ENCODE measurements at regions not wholly inside any gene's neighbourhood (a gene's known extent, or its start where the extent isn't known, plus 50 kb on each side); places are given as distances from the start of the nearest gene placed in this dataset.

DNA sequence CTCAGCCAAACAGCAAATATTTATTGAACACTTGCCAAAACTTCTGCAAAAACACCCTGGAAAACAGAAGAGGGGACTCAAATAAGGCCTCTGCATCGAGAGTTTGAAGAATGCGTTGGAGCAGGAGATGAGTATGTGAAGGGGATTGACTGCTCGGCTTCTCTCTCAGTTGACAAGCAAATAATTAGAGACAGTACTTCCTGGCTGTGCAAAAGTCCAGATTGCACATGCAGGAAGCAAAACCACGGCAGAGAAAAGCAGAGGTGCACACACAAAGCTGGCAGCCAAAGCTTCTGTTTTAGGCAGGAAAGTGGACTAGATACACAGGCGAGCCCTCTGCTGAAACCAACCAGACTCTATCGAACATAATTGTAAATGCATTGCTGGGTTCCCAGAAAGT lies 343.6 kb upstream of the MGMT start:
- TF ChIP-seq, protein P1, sequence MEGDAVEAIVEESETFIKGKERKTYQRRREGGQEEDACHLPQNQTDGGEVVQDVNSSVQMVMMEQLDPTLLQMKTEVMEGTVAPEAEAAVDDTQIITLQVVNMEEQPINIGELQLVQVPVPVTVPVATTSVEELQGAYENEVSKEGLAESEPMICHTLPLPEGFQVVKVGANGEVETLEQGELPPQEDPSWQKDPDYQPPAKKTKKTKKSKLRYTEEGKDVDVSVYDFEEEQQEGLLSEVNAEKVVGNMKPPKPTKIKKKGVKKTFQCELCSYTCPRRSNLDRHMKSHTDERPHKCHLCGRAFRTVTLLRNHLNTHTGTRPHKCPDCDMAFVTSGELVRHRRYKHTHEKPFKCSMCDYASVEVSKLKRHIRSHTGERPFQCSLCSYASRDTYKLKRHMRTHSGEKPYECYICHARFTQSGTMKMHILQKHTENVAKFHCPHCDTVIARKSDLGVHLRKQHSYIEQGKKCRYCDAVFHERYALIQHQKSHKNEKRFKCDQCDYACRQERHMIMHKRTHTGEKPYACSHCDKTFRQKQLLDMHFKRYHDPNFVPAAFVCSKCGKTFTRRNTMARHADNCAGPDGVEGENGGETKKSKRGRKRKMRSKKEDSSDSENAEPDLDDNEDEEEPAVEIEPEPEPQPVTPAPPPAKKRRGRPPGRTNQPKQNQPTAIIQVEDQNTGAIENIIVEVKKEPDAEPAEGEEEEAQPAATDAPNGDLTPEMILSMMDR (IDR thresholded peaks at IDR 0.05), result no peak
- TF ChIP-seq POLR2A (IDR thresholded peaks at IDR 0.05), result no peak
